ENCODE measurements at regions not wholly inside any gene's neighbourhood (a gene's known extent, or its start where the extent isn't known, plus 50 kb on each side); places are given as distances from the start of the nearest gene placed in this dataset.

DNA sequence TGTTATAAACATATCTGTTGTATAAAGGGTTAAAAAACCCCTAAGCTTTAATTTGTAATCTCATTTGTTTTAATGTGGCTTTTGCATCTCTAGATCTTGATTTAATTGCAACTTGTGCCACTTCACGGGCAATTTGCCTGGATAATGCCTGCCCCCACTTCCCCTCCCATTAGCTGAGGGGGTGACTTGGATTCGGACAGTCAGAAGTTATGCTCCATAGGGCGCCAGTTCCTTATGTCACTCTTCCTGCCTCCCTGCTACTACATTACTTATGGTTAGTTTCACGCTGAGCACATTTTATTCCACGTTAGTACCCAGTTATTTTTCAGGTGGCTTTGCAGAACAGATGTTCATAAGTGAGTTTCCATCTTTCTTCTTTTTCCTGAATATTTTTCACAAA, 1015.2 kb upstream of the PHF14 start:
- TF ChIP-seq, protein P1, sequence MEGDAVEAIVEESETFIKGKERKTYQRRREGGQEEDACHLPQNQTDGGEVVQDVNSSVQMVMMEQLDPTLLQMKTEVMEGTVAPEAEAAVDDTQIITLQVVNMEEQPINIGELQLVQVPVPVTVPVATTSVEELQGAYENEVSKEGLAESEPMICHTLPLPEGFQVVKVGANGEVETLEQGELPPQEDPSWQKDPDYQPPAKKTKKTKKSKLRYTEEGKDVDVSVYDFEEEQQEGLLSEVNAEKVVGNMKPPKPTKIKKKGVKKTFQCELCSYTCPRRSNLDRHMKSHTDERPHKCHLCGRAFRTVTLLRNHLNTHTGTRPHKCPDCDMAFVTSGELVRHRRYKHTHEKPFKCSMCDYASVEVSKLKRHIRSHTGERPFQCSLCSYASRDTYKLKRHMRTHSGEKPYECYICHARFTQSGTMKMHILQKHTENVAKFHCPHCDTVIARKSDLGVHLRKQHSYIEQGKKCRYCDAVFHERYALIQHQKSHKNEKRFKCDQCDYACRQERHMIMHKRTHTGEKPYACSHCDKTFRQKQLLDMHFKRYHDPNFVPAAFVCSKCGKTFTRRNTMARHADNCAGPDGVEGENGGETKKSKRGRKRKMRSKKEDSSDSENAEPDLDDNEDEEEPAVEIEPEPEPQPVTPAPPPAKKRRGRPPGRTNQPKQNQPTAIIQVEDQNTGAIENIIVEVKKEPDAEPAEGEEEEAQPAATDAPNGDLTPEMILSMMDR (IDR thresholded peaks at IDR 0.05; ENCODE audit: low read length) = no peak
- no peak for TF ChIP-seq EZH2 (IDR thresholded peaks at IDR 0.05; ENCODE audit: borderline replicate concordance, low read length)

Data from OCI-LY1 (cell line).